ENCODE measurements at regions not wholly inside any gene's neighbourhood (a gene's known extent, or its start where the extent isn't known, plus 50 kb on each side); places are given as distances from the start of the nearest gene placed in this dataset.

DNA sequence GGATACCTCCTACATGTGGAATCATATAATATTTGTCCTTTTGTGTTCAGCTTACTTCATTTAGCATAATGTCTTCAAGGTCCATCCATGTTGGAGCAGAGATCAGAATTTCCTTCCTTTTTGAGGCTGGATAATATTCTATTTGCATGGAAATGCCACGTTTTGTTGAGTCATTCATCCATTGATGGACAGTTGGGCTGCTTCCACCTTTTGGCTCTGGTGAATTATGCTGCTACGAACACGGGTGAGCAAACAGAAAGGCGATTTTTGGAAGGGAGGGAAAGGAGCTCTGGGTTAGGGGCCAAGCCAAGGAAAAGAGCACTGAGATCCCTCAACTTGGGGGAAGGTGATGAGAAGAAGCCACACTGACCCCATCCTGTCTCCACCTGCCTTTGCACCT lies 260.5 kb downstream of the TNS1 start:
- Histone ChIP-seq H3K27ac (no peak overlapping the region), H3K4me3 (no peak overlapping the region), H3K36me3 (no peaks in the 10 kb centered on the region), H3K27me3 (no peaks in the 10 kb centered on the region), H3K9me3 (no peaks in the 10 kb centered on the region), H3K4me1 (peaks cover 0 to 26% (median 8%) of the 10 kb centered on the region in 3 donors)
- intact Hi-C loops (cut with DNase I) = no loop called here
- no peak for TF ChIP-seq CTCF (IDR thresholded peaks at IDR 0.05)
- no peak for TF ChIP-seq POLR2A (IDR thresholded peaks at IDR 0.05)
- DNase-seq = no peak
- WGBS, 2 donors = 44 to 55% methylated on average over 1 to 4 of the region's 4 CpGs

- H3K27ac ChIP-seq = peak overlapping the region in 2 of 4 donors; percentile 33 to 79
- 97 to 100% methylated on average over 3 to 6 of the region's 6 CpGs for WGBS, 2 donors
- H3K36me3 ChIP-seq = no peaks in the 10 kb centered on the region
- no peak for TF ChIP-seq CTCF (IDR thresholded peaks at IDR 0.05)
- H3K4me3 ChIP-seq = no peak overlapping the region
- peaks cover 0 to 30% (median 11%) of the 10 kb centered on the region in 3 donors for H3K4me1 ChIP-seq
- intact Hi-C loops (cut with DNase I) = no loop called here
- no peaks in the 10 kb centered on the region for H3K9me3 ChIP-seq
- no peaks in the 10 kb centered on the region for H3K27me3 ChIP-seq
- DNase-seq = no peak
Measured at GRCh38 chr2:217741381-217741955, 261.3 kb downstream of the TNS1 start.

GRCh38 chr2:217740756-217741155 lies 262.0 kb downstream of the TNS1 start:
- Histone ChIP-seq H3K4me1 (peaks cover 0 to 37% (median 11%) of the 10 kb centered on the region in 3 donors), H3K27ac (peak overlapping the region; percentile 23 to 79 (median 40)), H3K27me3 (no peaks in the 10 kb centered on the region), H3K4me3 (no peak overlapping the region), H3K9me3 (no peaks in the 10 kb centered on the region), H3K36me3 (no peaks in the 10 kb centered on the region)
- intact Hi-C loops (cut with DNase I) = no loop called here
- 52 to 77% methylated on average over 6 of the region's 6 CpGs for WGBS, 2 donors
- no peak for DNase-seq
- TF ChIP-seq POLR2A (IDR thresholded peaks at IDR 0.05) = no peak
- TF ChIP-seq CTCF (IDR thresholded peaks at IDR 0.05) = no peak

GRCh38 chr2:217740178-217740577 lies 262.6 kb downstream of the TNS1 start:
- TF ChIP-seq POLR2A (IDR thresholded peaks at IDR 0.05) (no peak), CTCF (IDR thresholded peaks at IDR 0.05) (no peak)
- WGBS, 2 donors = 71 to 78% methylated on average over 4 of the region's 4 CpGs
- H3K36me3 ChIP-seq = no peaks in the 10 kb centered on the region
- H3K4me1 ChIP-seq = peaks cover 0 to 43% (median 11%) of the 10 kb centered on the region in 3 donors
- no peaks in the 10 kb centered on the region for H3K27me3 ChIP-seq
- no peaks in the 10 kb centered on the region for H3K9me3 ChIP-seq
- intact Hi-C loops (cut with DNase I) = no loop called here
- DNase-seq = no peak
- peak overlapping the region in 3 of 4 donors; percentile 23 to 79 (median 33) for H3K27ac ChIP-seq
- no peak overlapping the region for H3K4me3 ChIP-seq

- H3K36me3 ChIP-seq = no peaks in the 10 kb centered on the region
- peaks cover 0 to 43% (median 11%) of the 10 kb centered on the region in 3 donors for H3K4me1 ChIP-seq
- peak overlapping the region in 2 of 4 donors; percentile 33 to 79 for H3K27ac ChIP-seq
- no peaks in the 10 kb centered on the region for H3K27me3 ChIP-seq
- TF ChIP-seq POLR2A (IDR thresholded peaks at IDR 0.05) = no peak
- no peak for TF ChIP-seq CTCF (IDR thresholded peaks at IDR 0.05)
- no peak for DNase-seq
- no peak overlapping the region for H3K4me3 ChIP-seq
- no peaks in the 10 kb centered on the region for H3K9me3 ChIP-seq
- WGBS, 2 donors = 89 to 93% methylated on average over 1 of the region's 1 CpG
- intact Hi-C loops (cut with DNase I) = no loop called here
Measured at GRCh38 chr2:217739741-217740140, 263.1 kb downstream of the TNS1 start.
